NOMO-1 treated with DMSO at 0.1 percent for 48 hours (cell line): ENCODE measurements at regions not wholly inside any gene's neighbourhood (a gene's known extent, or its start where the extent isn't known, plus 50 kb on each side); places are given as distances from the start of the nearest gene placed in this dataset.
"Not testable (repeated sequence)": the region's sequence is repeated elsewhere in the genome, so short reads cannot be mapped to it uniquely, and the experiment has no call there.

Experiments used
- DNase-seq: peaks from one replicate; lab custom pipeline; 2025; ENCODE audit not compliant: unreplicated experiment; lab: John Stamatoyannopoulos, UW

GRCh38 chr1:121097867-121098215, 86.3 kb downstream of the FAM72B start:
- not testable (repeated sequence) for DNase-seq

GRCh38 chr1:121109025-121109424, 75.1 kb downstream of the FAM72B start:
- DNase-seq = not testable (repeated sequence)

DNA sequence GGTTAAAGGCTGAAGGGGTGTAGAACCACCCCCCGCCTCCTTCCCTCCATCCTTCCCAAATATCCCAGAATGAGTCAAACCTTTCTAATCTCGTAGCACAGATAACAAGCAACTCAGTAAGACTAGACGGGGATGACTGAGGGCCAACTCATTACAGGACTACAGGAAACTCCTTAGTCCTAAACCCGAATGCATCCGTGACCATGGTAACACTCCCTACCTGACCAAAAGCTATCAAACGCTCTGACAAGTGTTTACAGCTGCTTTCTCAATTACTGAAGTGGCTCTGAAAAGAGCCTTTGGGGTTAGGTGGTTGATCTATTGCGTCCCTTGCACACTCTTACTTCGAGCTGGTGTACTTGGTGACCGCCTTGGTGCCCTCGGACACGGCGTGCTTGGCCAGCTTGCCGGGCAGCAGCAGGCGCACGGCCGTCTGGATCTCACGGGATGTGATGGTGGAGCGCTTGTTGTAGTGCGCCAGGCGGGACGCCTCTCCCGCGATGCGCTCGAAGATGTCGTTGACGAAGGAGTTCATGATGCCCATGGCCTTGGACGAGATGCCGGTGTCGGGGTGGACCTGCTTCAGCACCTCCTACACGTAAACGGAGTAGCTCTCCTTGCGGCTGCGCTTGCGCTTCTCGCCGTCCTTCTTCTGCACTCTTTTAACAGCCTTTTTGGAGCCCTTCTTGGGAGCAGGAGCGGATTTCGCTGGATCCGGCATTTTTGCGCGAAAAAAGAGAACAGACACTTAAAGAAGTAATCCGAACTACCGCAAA, 67.4 kb downstream of the FAM72B start:
- DNase-seq = not testable (repeated sequence)

GRCh38 chr1:121117298-121117611, 66.9 kb downstream of the FAM72B start:
- DNase-seq = not testable (repeated sequence)

- DNase-seq = not testable (repeated sequence)
These were observed 66.3 kb downstream of the FAM72B start for GRCh38 chr1:121117622-121118479.
